ENCODE measurements at regions not wholly inside any gene's neighbourhood (a gene's known extent, or its start where the extent isn't known, plus 50 kb on each side); places are given as distances from the start of the nearest gene placed in this dataset.

DNA sequence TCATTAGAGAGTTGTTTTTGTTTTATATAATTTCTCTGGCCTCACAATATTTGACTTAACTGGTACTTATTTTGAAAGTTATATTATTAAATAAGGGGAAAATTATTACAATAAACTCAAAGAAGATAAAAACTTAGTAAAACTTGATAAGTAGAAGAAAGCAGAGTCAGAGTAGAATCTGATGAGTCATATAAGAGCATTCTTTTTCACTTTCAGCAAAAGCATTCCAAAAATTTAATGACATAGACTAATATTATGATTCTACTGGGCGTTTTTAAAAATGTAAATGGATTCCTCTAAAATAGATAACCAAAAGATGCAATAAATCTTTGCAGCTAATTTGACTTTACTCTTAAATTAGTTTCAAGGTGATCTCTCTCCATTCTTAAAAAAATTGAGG lies 366.3 kb upstream of the IMPG1 start:
- TF ChIP-seq CTCF (IDR thresholded peaks at IDR 0.05), result no peak
- no peak for TF ChIP-seq POLR2AphosphoS5 (IDR thresholded peaks at IDR 0.05)
- TF ChIP-seq POLR2A (IDR thresholded peaks at IDR 0.05), result no peak
